ENCODE measurements at regions not wholly inside any gene's neighbourhood (a gene's known extent, or its start where the extent isn't known, plus 50 kb on each side); places are given as distances from the start of the nearest gene placed in this dataset.
"Not testable (repeated sequence)": the region's sequence is repeated elsewhere in the genome, so short reads cannot be mapped to it uniquely, and the experiment has no call there.

DNA sequence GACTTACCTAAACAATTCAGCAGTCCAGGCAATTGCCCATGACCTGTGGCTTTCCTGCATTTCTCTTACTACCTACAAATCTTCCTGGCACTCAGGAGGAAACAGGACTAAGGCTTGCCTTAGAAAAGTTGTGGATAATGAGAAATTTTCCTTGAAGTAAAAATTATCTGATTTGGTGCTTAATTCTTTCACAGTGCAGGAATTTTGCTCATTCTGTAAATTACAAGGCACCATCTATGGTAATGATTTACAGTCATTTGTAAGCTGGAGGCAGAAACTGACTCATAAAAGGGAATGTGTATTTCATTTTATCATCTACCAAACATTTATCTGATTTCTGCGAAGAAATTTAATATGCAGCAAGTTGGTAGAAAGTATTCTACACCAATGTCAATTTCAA, 211.5 kb upstream of the FKBP1C start:
- TF ChIP-seq, protein P1, sequence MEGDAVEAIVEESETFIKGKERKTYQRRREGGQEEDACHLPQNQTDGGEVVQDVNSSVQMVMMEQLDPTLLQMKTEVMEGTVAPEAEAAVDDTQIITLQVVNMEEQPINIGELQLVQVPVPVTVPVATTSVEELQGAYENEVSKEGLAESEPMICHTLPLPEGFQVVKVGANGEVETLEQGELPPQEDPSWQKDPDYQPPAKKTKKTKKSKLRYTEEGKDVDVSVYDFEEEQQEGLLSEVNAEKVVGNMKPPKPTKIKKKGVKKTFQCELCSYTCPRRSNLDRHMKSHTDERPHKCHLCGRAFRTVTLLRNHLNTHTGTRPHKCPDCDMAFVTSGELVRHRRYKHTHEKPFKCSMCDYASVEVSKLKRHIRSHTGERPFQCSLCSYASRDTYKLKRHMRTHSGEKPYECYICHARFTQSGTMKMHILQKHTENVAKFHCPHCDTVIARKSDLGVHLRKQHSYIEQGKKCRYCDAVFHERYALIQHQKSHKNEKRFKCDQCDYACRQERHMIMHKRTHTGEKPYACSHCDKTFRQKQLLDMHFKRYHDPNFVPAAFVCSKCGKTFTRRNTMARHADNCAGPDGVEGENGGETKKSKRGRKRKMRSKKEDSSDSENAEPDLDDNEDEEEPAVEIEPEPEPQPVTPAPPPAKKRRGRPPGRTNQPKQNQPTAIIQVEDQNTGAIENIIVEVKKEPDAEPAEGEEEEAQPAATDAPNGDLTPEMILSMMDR (IDR thresholded peaks at IDR 0.05; ENCODE audit: poor library complexity, severe bottlenecking) = no peak
- no peak overlapping the region for H3K4me3 ChIP-seq (ENCODE audit: severe bottlenecking)
- DNase-seq (ENCODE audit: low spot score) (no peak), ATAC-seq (ENCODE audit: low read depth) (peak; percentile 73)
- no peaks in the 10 kb centered on the region for H3K9me3 ChIP-seq (ENCODE audit: severe bottlenecking)
- H3K27me3 ChIP-seq (ENCODE audit: insufficient read depth, poor library complexity, severe bottlenecking) = no peaks in the 10 kb centered on the region
- H3K36me3 ChIP-seq (ENCODE audit: low read depth) = no peaks in the 10 kb centered on the region
- H3K4me1 ChIP-seq (ENCODE audit: insufficient read depth, poor library complexity, severe bottlenecking) = peaks cover 14% of the 10 kb centered on the region
- peak overlapping the region; percentile 14 for H3K27ac ChIP-seq (ENCODE audit: poor library complexity, severe bottlenecking)

DNA sequence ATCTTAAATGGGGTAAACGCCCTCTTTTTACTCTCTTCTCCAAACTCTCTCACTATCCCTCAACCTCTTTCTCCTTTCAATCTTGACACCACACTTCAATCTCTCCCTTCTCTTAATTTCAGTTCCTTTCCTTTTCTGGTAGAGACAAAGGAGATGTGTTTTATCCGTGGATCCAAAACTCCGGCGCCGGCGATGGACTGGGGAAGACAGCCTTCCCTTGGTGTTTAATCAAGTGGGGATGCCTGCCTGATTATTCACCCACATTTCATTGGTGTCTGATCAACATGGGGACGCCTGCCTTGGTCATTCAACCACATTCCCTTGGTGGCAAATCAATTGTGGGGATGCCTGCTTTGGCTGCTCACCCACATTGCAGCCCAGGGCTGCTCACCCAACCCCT, 205.3 kb upstream of the FKBP1C start:
- not testable (repeated sequence) for H3K4me1 ChIP-seq (ENCODE audit: insufficient read depth, poor library complexity, severe bottlenecking); H3K4me3 ChIP-seq (ENCODE audit: severe bottlenecking); H3K27me3 ChIP-seq (ENCODE audit: insufficient read depth, poor library complexity, severe bottlenecking); H3K36me3 ChIP-seq (ENCODE audit: low read depth); H3K9me3 ChIP-seq (ENCODE audit: severe bottlenecking); ATAC-seq (ENCODE audit: low read depth); DNase-seq (ENCODE audit: low spot score); H3K27ac ChIP-seq (ENCODE audit: poor library complexity, severe bottlenecking)

GRCh38 chr6:63010962-63011361, 200.3 kb upstream of the FKBP1C start:
- not testable (repeated sequence) for H3K27me3 ChIP-seq (ENCODE audit: insufficient read depth, poor library complexity, severe bottlenecking); DNase-seq (ENCODE audit: low spot score); H3K36me3 ChIP-seq (ENCODE audit: low read depth); H3K27ac ChIP-seq (ENCODE audit: poor library complexity, severe bottlenecking); H3K4me3 ChIP-seq (ENCODE audit: severe bottlenecking); H3K9me3 ChIP-seq (ENCODE audit: severe bottlenecking); H3K4me1 ChIP-seq (ENCODE audit: insufficient read depth, poor library complexity, severe bottlenecking); ATAC-seq (ENCODE audit: low read depth)

- no peak overlapping the region for H3K27ac ChIP-seq (ENCODE audit: poor library complexity, severe bottlenecking)
- H3K4me1 ChIP-seq (ENCODE audit: insufficient read depth, poor library complexity, severe bottlenecking) = no peaks in the 10 kb centered on the region
- H3K4me3 ChIP-seq (ENCODE audit: severe bottlenecking) = no peak overlapping the region
- peaks cover 3% of the 10 kb centered on the region for H3K27me3 ChIP-seq (ENCODE audit: insufficient read depth, poor library complexity, severe bottlenecking)
- DNase-seq (ENCODE audit: low spot score) (no peak), ATAC-seq (ENCODE audit: low read depth) (no peak; the same call in 2 of the 3 replicates)
- H3K9me3 ChIP-seq (ENCODE audit: severe bottlenecking) = no peaks in the 10 kb centered on the region
- TF ChIP-seq, protein P1 (IDR thresholded peaks at IDR 0.05; ENCODE audit: poor library complexity, severe bottlenecking) = no peak
- H3K36me3 ChIP-seq (ENCODE audit: low read depth) = no peaks in the 10 kb centered on the region
Measured at GRCh38 chr6:63014290-63014689, 197.0 kb upstream of the FKBP1C start.

DNA sequence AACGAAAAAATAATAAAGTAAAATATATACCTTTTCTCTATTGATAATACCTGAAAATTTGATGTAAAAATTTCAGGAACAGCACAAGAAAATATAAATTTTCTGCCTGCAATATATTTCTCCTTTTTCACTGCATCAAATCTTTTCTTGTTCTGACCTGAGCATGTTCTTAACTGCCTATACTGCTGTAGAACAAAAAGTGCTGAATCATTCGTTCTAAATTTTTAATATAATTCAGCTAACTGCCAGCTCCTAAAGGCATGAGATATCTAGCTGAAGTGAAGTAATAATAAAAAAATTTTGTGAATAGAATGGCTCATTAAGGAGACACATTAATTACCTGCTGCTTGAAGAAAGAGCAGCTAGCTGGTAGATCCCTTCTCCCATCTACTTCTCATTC, 188.6 kb upstream of the FKBP1C start:
- Histone ChIP-seq H3K27me3 (ENCODE audit: insufficient read depth, poor library complexity, severe bottlenecking) (peaks cover 7% of the 10 kb centered on the region), H3K4me3 (ENCODE audit: severe bottlenecking) (no peak overlapping the region), H3K9me3 (ENCODE audit: severe bottlenecking) (no peaks in the 10 kb centered on the region), H3K36me3 (ENCODE audit: low read depth) (no peaks in the 10 kb centered on the region), H3K4me1 (ENCODE audit: insufficient read depth, poor library complexity, severe bottlenecking) (no peaks in the 10 kb centered on the region), H3K27ac (ENCODE audit: poor library complexity, severe bottlenecking) (no peak overlapping the region)
- no peak for DNase-seq (ENCODE audit: low spot score)
- ATAC-seq (ENCODE audit: low read depth) = no peak
- TF ChIP-seq, protein P1 (IDR thresholded peaks at IDR 0.05; ENCODE audit: poor library complexity, severe bottlenecking) = no peak

DNA sequence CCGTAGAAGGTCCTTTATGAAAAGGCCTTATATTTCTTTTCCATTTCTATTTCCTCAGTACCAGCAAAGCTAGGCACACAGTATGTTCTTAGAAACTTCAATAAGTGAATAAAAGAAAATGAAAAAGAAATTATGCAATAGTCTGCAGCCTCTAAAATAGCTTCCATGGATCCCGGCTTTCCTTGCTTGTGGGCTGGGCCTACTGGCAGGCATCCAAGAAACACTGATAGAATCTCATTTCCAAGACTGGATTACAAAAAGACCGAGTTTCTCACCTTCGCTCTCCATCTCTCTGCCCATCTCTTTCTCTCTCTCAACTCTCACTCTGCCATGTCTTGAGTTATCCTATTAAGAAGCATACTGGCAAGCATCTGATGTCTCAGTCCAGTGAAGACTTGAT, 187.5 kb upstream of the FKBP1C start:
- no peak for ATAC-seq (ENCODE audit: low read depth)
- TF ChIP-seq, protein P1 (IDR thresholded peaks at IDR 0.05; ENCODE audit: poor library complexity, severe bottlenecking) = no peak
- Histone ChIP-seq H3K4me3 (ENCODE audit: severe bottlenecking) (no peak overlapping the region), H3K9me3 (ENCODE audit: severe bottlenecking) (no peaks in the 10 kb centered on the region), H3K4me1 (ENCODE audit: insufficient read depth, poor library complexity, severe bottlenecking) (no peaks in the 10 kb centered on the region), H3K36me3 (ENCODE audit: low read depth) (no peaks in the 10 kb centered on the region), H3K27me3 (ENCODE audit: insufficient read depth, poor library complexity, severe bottlenecking) (peaks cover 4% of the 10 kb centered on the region), H3K27ac (ENCODE audit: poor library complexity, severe bottlenecking) (no peak overlapping the region)
- DNase-seq (ENCODE audit: low spot score) = no peak
